GM18517 (cell line): ENCODE measurements at regions not wholly inside any gene's neighbourhood (a gene's known extent, or its start where the extent isn't known, plus 50 kb on each side); places are given as distances from the start of the nearest gene placed in this dataset.
"Not testable (repeated sequence)": the region's sequence is repeated elsewhere in the genome, so short reads cannot be mapped to it uniquely, and the experiment has no call there.

Experiments used
- ATAC-seq: cut with Tn5 transposase; IDR thresholded peaks from one replicate; pipeline ENCODE4 v1.9.1; 2021; ENCODE audit warnings: mild to moderate bottlenecking, moderate library complexity; ENCODE audit not compliant: unreplicated experiment

- no peak for ATAC-seq
Observed at GRCh38 chr11:45000918-45001317, 50.2 kb upstream of the TP53I11 start.

- ATAC-seq = no peak
Observed at GRCh38 chr11:45001466-45002165, 50.9 kb upstream of the TP53I11 start.

GRCh38 chr11:45005106-45005505 is 54.4 kb upstream of the TP53I11 start:
- ATAC-seq = no peak

- ATAC-seq = no peak
Observed at GRCh38 chr11:45007011-45007410, 56.3 kb upstream of the TP53I11 start.

- not testable (repeated sequence) for ATAC-seq
Observed at GRCh38 chr11:45015983-45016382, 65.3 kb upstream of the TP53I11 start.

- not testable (repeated sequence) for ATAC-seq
Observed at GRCh38 chr11:45016446-45016845, 65.8 kb upstream of the TP53I11 start.

GRCh38 chr11:45017329-45017728 is 66.6 kb upstream of the TP53I11 start:
- ATAC-seq = no peak

GRCh38 chr11:45021001-45021400 is 70.3 kb upstream of the TP53I11 start:
- ATAC-seq = no peak

GRCh38 chr11:45021692-45022141 is 71.0 kb upstream of the TP53I11 start:
- ATAC-seq = no peak

GRCh38 chr11:45022294-45023064 is 71.8 kb upstream of the TP53I11 start:
- ATAC-seq = no peak

GRCh38 chr11:45023065-45023365 is 72.3 kb upstream of the TP53I11 start:
- ATAC-seq = no peak

- no peak for ATAC-seq
Observed at GRCh38 chr11:45024316-45024715, 73.6 kb upstream of the TP53I11 start.

GRCh38 chr11:45024846-45025588 is 74.3 kb upstream of the TP53I11 start:
- ATAC-seq = no peak

- no peak for ATAC-seq
Observed at GRCh38 chr11:45025716-45026492, 75.2 kb upstream of the TP53I11 start.

- ATAC-seq = no peak
Observed at GRCh38 chr11:45026835-45027234, 76.2 kb upstream of the TP53I11 start.

GRCh38 chr11:45027312-45027711 is 76.6 kb upstream of the TP53I11 start:
- ATAC-seq = no peak

GRCh38 chr11:45028911-45029682 is 78.4 kb upstream of the TP53I11 start:
- ATAC-seq = no peak

- no peak for ATAC-seq
Observed at GRCh38 chr11:45030778-45031177, 80.1 kb upstream of the TP53I11 start.

GRCh38 chr11:45031912-45032519 is 81.3 kb upstream of the TP53I11 start:
- peak; percentile 93 for ATAC-seq

- ATAC-seq = no peak
Observed at GRCh38 chr11:45035413-45035812, 84.7 kb upstream of the TP53I11 start.
